HG02759 (cell line): ENCODE measurements at regions not wholly inside any gene's neighbourhood (a gene's known extent, or its start where the extent isn't known, plus 50 kb on each side); places are given as distances from the start of the nearest gene placed in this dataset.
"Not testable (repeated sequence)": the region's sequence is repeated elsewhere in the genome, so short reads cannot be mapped to it uniquely, and the experiment has no call there.

ENCODE experiments used
- ATAC-seq: cut with Tn5 transposase; IDR thresholded peaks from one replicate; pipeline ENCODE4 v1.9.1; 2021; ENCODE audit warnings: mild to moderate bottlenecking, moderate library complexity; ENCODE audit not compliant: unreplicated experiment

DNA sequence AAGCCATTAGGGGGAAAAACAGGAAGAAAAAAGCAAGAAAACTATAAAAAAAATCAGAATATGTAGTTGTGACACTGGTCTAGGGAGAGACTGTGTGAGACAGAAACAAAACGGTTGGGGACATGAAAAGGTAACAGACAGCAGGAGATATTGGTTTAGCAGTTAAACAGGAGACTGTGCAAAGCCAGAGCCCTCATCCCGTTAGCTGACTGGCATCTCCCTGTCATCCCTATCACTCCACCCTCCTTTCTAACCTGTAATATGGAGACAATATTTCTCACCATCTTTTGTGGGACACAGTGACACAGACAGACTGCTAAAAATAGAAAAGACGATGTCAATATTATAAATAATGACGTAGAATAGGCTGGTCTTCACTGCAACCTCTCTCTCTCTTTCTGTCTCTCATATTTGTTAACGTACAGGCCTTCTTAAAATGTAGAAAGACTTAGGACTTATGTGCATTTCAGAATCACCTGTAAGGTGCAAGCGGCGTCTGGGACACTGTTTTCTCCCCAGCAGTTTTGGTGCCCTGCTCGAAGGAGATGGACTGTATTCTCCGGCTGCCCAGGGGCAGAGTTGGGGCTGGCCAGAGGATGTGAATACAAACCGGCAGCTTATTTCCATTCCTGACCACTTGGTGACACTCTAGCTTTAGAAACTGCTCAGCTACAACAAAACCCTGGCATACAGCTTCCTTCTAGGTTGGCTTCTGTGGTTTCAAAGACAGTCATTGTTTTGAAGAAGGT, 190.6 kb downstream of the MAT2B start:
- ATAC-seq, result peak; percentile 92

GRCh38 chr5:163696579-163696887, 191.1 kb downstream of the MAT2B start:
- no peak for ATAC-seq

GRCh38 chr5:163706053-163706771, 200.8 kb downstream of the MAT2B start:
- no peak for ATAC-seq

DNA sequence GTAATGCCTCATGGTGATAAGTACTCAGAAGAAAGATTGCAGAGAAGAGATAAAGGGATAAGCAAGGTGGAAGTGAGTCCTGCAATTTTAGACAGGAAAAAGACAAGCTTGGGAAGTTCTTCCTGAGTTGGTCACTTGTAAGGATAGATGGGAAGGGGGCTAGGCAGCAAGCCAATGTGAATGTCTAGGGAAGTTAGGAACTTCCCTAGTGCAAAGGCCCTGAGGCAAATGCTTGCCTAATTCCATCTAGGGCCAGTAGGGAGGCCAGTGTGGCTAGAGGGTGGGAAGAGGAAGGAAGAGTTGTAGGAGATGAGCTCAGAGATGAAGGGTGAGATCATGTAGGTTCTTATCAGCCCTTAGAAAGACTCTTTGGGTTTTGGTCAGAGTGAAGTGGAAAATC, 206.6 kb downstream of the MAT2B start:
- no peak for ATAC-seq

DNA sequence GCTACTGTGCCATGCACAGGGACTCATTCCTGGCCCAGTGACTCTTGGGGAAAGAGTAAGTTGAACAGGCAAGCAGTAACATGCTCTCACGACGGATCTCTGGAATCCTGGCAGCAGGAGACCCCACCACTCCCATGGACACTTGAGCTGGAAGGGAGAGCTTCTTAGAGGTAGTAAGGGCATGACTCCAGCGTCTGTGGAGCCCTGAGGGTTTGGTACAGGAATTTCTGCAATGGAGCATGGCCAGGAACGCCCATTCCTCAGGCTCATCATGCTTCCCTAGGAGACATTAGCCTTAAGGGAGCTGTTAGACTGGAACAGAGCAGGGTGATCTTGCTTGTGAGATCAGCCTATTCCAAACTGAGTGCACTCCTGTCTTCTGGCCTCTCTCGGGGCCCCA, 212.9 kb downstream of the MAT2B start:
- no peak for ATAC-seq

GRCh38 chr5:163724305-163724704, 218.9 kb downstream of the MAT2B start:
- ATAC-seq, result no peak

DNA sequence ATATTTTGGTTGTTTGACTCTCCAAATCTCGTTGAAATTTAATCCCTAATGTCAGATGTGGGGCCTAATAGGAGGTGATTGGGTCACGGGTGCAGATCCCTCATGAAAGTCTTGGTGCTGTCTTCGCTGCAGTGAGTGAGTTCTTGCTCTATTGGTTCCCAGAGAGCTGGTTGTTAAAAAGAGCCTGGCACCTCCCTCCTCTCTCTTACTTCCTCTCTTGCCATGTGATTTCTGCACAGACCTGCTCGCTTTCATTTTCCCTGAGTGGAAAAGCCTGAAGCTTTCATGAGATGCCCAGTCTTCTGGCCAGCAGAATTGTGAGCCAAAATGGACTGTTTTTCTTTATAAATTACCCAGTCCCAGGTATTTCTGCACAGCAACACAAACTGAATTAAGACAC, 221.6 kb downstream of the MAT2B start:
- ATAC-seq, result peak; percentile 86

- no peak for ATAC-seq
Measured at GRCh38 chr5:163730206-163730756, 224.9 kb downstream of the MAT2B start.

GRCh38 chr5:163731256-163731655, 225.8 kb downstream of the MAT2B start:
- ATAC-seq, result no peak

GRCh38 chr5:163735069-163735468, 229.7 kb downstream of the MAT2B start:
- no peak for ATAC-seq

- no peak for ATAC-seq
Measured at GRCh38 chr5:163747586-163747985, 242.2 kb downstream of the MAT2B start.

DNA sequence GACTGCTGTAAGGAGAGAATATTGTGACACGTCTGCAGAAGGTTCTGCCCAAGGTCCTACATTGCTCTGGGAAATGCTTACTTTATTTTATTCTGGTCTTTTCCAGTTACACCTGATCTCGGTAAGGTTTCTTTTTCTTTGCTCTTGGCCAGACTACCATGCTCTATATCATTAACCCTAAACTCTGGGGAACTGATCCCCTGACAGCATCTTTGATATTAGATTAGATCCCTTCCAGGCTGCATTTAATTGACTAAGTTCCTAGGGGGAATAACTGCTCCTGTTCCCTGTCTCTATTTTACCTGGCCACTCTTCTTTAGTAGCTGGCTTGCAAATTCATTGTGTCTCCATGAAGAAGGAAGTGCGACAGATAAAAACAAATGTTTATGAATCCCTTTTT, 243.5 kb downstream of the MAT2B start:
- ATAC-seq, result no peak

GRCh38 chr5:163750415-163750814, 245.0 kb downstream of the MAT2B start:
- not testable (repeated sequence) for ATAC-seq

- ATAC-seq, result no peak
Measured at GRCh38 chr5:163755505-163755904, 250.1 kb downstream of the MAT2B start.

DNA sequence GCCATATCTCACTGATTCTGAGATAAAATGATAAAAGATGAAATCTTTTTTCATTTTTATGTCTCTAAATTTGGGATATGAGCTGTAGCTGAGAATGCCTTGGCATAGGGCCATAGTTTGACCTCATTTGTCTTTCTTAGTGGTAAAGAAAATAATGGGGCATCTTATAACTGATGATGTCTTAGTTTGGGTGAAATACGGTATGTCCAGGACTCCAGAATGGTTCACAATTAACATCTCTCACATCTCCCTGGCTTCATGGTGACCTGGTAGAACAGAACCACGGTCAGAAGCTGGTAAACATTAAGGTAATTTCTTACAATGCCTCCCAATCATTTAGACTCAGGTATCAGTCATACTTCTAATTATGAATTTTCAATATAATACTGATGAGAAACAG, 250.8 kb downstream of the MAT2B start:
- ATAC-seq, result no peak

- no peak for ATAC-seq
Measured at GRCh38 chr5:163757344-163757743, 251.9 kb downstream of the MAT2B start.

- ATAC-seq, result no peak
Measured at GRCh38 chr5:163758283-163758711, 252.9 kb downstream of the MAT2B start.

DNA sequence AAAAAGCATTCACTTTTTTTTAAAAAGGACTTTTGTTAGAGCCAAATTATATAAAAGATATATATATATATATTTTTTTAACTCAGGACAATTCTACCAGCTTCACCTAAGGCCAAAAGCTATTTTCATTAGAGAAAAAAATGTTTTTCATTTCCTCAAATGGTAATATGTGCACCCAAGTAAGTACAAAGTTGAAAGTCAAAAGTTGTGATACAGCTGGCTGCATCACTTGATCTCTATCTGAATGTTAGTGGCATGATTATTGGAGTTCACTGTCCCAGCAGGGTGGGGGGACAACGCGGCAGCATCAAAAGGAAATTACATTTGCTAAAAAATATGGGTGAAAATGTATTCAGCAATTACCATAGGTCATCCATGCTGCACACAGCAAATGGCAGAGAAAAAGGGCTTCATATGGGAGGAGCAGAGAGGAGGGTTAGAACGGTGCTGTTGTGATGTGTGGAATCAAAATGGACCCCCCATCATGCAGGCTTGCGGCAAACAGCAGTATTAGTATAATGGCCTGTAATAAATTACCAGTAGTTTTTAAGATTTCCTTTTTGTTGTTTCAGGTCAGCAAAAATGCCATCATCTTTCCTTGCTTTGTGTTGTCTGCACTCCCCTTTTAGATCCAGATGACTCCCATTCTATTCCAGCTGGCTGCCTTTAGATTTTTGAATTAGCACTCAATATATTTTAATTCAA, 253.7 kb downstream of the MAT2B start:
- no peak for ATAC-seq

GRCh38 chr5:163760498-163760897, 255.1 kb downstream of the MAT2B start:
- ATAC-seq, result no peak

DNA sequence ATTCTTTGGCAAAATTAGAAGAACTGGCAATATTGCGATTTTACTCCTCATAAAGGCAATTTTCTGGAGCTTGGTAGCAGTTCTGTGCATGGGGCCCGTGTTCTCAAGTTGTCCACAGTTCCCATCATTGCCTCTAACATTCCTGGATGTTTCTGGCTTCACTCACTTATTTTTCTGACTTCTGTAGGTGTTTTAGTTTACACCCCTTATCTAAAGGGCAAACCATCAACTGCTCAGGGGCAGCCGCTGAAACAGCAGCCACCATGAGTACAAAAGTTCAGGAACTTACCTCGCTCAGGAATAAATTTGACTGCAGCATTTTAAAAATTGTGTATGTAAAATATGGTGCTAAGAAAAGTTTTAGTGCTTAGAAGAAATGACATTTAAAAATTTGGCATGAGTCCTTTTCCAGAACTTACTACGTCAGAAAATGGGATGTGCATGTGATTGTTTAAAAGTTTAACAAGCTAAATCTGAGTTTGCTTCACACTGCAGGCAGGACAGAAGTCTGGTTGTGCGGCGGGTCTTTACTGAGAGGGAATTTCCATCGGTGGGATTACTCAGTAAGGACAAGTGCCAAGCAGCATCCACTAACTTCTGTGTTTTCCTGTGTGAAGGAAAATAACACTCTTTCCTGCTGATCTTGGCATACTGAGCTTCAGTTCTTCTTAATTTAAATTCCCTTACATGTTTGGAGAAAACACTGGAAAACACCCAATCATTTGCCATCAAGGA, 261.7 kb downstream of the MAT2B start:
- ATAC-seq, result no peak

- no peak for ATAC-seq
Measured at GRCh38 chr5:163770625-163771024, 265.2 kb downstream of the MAT2B start.
